Spleen (tissue), 11 donors: ENCODE measurements at regions not wholly inside any gene's neighbourhood (a gene's known extent, or its start where the extent isn't known, plus 50 kb on each side); places are given as distances from the start of the nearest gene placed in this dataset.

Source experiments
- DNase-seq: peaks from one replicate; pipeline ENCODE4 v3.0.0-alpha.2; 2020
- H3K27ac ChIP-seq, 8 donors: fragments of 200-600 bp; sonication (generic) in 7 of 8; 1 replicate in 4 of 8; 2 replicates in 4 of 8; pipeline versions ENCODE4 v1.5.0 to v1.8.0; 2016 to 2021; ENCODE audit warnings: inconsistent platforms in 4 of 8, mild to moderate bottlenecking in 4 of 8, moderate library complexity in 1 of 8
- H3K27me3 ChIP-seq, 7 donors: fragments of 200-600 bp; sonication (generic) in 6 of 7; replicated peaks in 1 of 7; 1 replicate in 4 of 7; 2 replicates in 3 of 7; pipeline versions ENCODE4 v1.5.0 to v1.8.0; 2016 to 2021; ENCODE audit warnings: inconsistent platforms in 3 of 7, mild to moderate bottlenecking in 1 of 7
- H3K36me3 ChIP-seq, 6 donors: fragments of 200-600 bp; sonication (generic) in 5 of 6; 1 replicate in 4 of 6; 2 replicates in 2 of 6; pipeline versions ENCODE4 v1.5.0 to v1.8.0; 2016 to 2021; ENCODE audit warnings: inconsistent platforms in 2 of 6
- H3K4me1 ChIP-seq, 6 donors: fragments of 200-600 bp; sonication (generic) in 5 of 6; 1 replicate in 3 of 6; 2 replicates in 3 of 6; pipeline versions ENCODE4 v1.5.0 to v1.8.0; 2016 to 2021; ENCODE audit warnings: inconsistent platforms in 3 of 6
- H3K4me3 ChIP-seq, 8 donors: fragments of 200-600 bp; sonication (generic) in 7 of 8; 1 replicate in 4 of 8; 2 replicates in 4 of 8; pipeline versions ENCODE4 v1.5.0 to v1.8.0; 2016 to 2021; ENCODE audit warnings: inconsistent platforms in 4 of 8, mild to moderate bottlenecking in 4 of 8, moderate library complexity in 2 of 8
- H3K9me3 ChIP-seq, 8 donors: fragments of 200-600 bp; sonication (generic) in 7 of 8; 1 replicate in 4 of 8; 2 replicates in 4 of 8; pipeline versions ENCODE4 v1.5.0 to v1.8.0; 2016 to 2021; ENCODE audit warnings: inconsistent platforms in 4 of 8
- CTCF ChIP-seq, 11 experiments: fragments of 200-600 bp in 7 of 11; fragments of 450-650 bp in 4 of 11; sonication (generic) in 4 of 11; IDR thresholded peaks in 8 of 11; conservative IDR thresholded peaks in 3 of 11; 1 replicate in 7 of 11; 2 replicates in 4 of 11; pipeline versions ENCODE4 v1.4.0 to v1.8.0; 2016 to 2021; ENCODE audit warnings: antibody characterized with exemption in 11 of 11, inconsistent platforms in 4 of 11, mild to moderate bottlenecking in 1 of 11
- POLR2A ChIP-seq, 3 donors: fragments of 450-650 bp; IDR thresholded peaks; one replicate each; pipeline ENCODE4 v1.5.1; 2017; ENCODE audit warnings: antibody characterized with exemption in 3 of 3, mild to moderate bottlenecking in 1 of 3
- POLR2AphosphoS5 ChIP-seq, 3 donors: sonication (generic); formaldehyde crosslinking; IDR thresholded peaks; one replicate each; pipeline ENCODE4 v1.5.1; 2017; ENCODE audit warnings: antibody characterized with exemption in 3 of 3
- WGBS, 5 donors: extraction: QIAGEN DNeasy Blood & Tissue Kit in 3 of 5; methylation state at CpG; one replicate each; pipeline versions ENCODE4 v1.1.5 to v1.1.7; 2013 to 2018; 5-methylcytosine and 5-hydroxymethylcytosine counted together
- intact Hi-C: fragments of 100-400 bp; cut with DNase I; formaldehyde crosslinking; loops from one replicate; pipeline ENCODE4 v1.15.0; 2023; ENCODE audit warnings: low total_unique reads
- donor health status: healthy with polysubstance abuse.
- donor health status: DM: no; HTN: no; CAD: no; lungs with moderate emphysema.
- donor health status: DM: no; HTN: no; CAD: no.
- donor health status: Bipolar disorder and iron deficiency.
- donor health status: healthy.
- donor health status: DM: no; HTN: no; CAD: no.
- donor health status: DM: yes; HTN: yes; CAD: no.

DNA sequence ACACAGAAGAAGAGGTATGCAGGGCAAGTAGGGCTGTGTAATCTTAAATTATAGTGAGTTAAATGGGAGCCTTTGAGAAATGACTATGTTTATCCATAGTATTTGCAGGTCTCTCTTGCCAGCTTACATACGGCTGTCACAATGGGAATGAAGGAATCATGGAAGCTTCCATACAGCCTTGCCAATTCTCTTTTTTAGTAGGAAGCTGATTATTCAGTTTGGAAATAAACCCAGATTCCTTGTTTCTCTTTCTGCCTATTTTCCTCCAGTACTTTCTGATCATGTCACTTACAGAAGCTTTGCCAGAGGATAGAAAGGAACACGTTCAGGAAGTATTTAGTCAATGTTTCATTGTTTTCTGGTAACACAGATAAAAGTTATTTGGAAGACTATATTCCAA lies 217.4 kb upstream of the DIO2 start:
- no peak overlapping the region for H3K4me3 ChIP-seq
- no peak for TF ChIP-seq POLR2A (IDR thresholded peaks at IDR 0.05)
- no peak for TF ChIP-seq CTCF (IDR thresholded peaks at IDR 0.05 in 8 of 11, conservative IDR thresholded peaks at IDR 0.05 in 3 of 11)
- no peak for TF ChIP-seq POLR2AphosphoS5 (IDR thresholded peaks at IDR 0.05)
- 42 to 75% (median 68%) methylated on average over 2 of the region's 2 CpGs for WGBS, 5 donors

GRCh38 chr14:80428171-80428570 lies 216.9 kb upstream of the DIO2 start:
- WGBS, 5 donors = 92 to 96% (median 93%) methylated on average over 3 of the region's 3 CpGs
- no peak for DNase-seq
- H3K27ac ChIP-seq = no peak overlapping the region
- H3K4me3 ChIP-seq = no peak overlapping the region
- intact Hi-C loops = no loop called here
- H3K27me3 ChIP-seq = no peaks in the 10 kb centered on the region
- no peaks in the 10 kb centered on the region for H3K36me3 ChIP-seq
- peaks cover 0 to 7% (median 0%) of the 10 kb centered on the region in 8 donors for H3K9me3 ChIP-seq
- no peak for TF ChIP-seq POLR2A (IDR thresholded peaks at IDR 0.05)
- TF ChIP-seq CTCF (IDR thresholded peaks at IDR 0.05 in 8 of 11, conservative IDR thresholded peaks at IDR 0.05 in 3 of 11) = no peak
- no peak for TF ChIP-seq POLR2AphosphoS5 (IDR thresholded peaks at IDR 0.05)
- H3K4me1 ChIP-seq = no peaks in the 10 kb centered on the region

More for the DNA sequence above, 217.4 kb upstream of the DIO2 start:
- H3K27ac ChIP-seq = no peak overlapping the region
- no peaks in the 10 kb centered on the region for H3K36me3 ChIP-seq
- H3K4me1 ChIP-seq = no peaks in the 10 kb centered on the region
- intact Hi-C loops = no loop called here
- no peak for DNase-seq
- peaks cover 0 to 7% (median 0%) of the 10 kb centered on the region in 8 donors for H3K9me3 ChIP-seq
- H3K27me3 ChIP-seq = no peaks in the 10 kb centered on the region

- H3K27ac ChIP-seq = no peak overlapping the region
- TF ChIP-seq CTCF (IDR thresholded peaks at IDR 0.05 in 8 of 11, conservative IDR thresholded peaks at IDR 0.05 in 3 of 11) = no peak
- H3K4me3 ChIP-seq = no peak overlapping the region
- intact Hi-C loops = no loop called here
- peaks cover 0 to 7% (median 0%) of the 10 kb centered on the region in 8 donors for H3K9me3 ChIP-seq
- H3K27me3 ChIP-seq = no peaks in the 10 kb centered on the region
- no peaks in the 10 kb centered on the region for H3K4me1 ChIP-seq
- DNase-seq = no peak
- WGBS, 5 donors = 84 to 93% (median 85%) methylated on average over 3 of the region's 3 CpGs
- no peaks in the 10 kb centered on the region for H3K36me3 ChIP-seq
These were observed 215.8 kb upstream of the DIO2 start for GRCh38 chr14:80427101-80427500.

DNA sequence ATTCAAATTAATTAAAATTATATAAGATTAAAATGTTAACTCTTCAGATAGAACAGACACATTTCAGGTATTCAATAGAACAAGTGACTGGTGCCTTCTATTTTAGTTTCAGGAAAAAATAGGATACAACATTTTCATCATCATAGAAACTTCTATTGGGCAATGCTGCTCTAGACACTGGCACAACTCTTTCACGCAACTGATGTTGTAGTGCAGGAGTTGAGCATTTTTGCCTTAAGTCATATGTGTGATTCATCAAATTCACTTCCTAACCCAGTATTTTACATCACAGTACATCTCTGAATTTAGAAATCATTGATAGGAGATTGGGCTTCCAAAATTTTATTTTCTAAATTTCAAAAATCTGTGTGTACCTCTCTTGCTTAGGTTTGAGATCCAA lies 215.4 kb upstream of the DIO2 start:
- intact Hi-C loops = no loop called here
- H3K4me3 ChIP-seq = no peak overlapping the region
- TF ChIP-seq CTCF (IDR thresholded peaks at IDR 0.05 in 8 of 11, conservative IDR thresholded peaks at IDR 0.05 in 3 of 11) (no peak), POLR2A (IDR thresholded peaks at IDR 0.05) (no peak), POLR2AphosphoS5 (IDR thresholded peaks at IDR 0.05) (no peak)
- H3K36me3 ChIP-seq = no peaks in the 10 kb centered on the region
- no peak overlapping the region for H3K27ac ChIP-seq
- peaks cover 0 to 7% (median 0%) of the 10 kb centered on the region in 8 donors for H3K9me3 ChIP-seq
- no peaks in the 10 kb centered on the region for H3K27me3 ChIP-seq
- no peaks in the 10 kb centered on the region for H3K4me1 ChIP-seq
- DNase-seq = no peak
- WGBS, 5 donors = 87 to 98% (median 97%) methylated on average over 1 of the region's 1 CpG
